Liver (tissue), 3 donors: ENCODE measurements at regions not wholly inside any gene's neighbourhood (a gene's known extent, or its start where the extent isn't known, plus 50 kb on each side); places are given as distances from the start of the nearest gene placed in this dataset.

Source experiments
- CTCF ChIP-seq: fragments of 150-350 bp; IDR thresholded peaks from 2 replicates; pipeline ENCODE4 v1.5.1; 2017; ENCODE audit warnings: improper control_type of control experiment, low read depth, low read length; ENCODE audit not compliant: missing input control
- EGR1 ChIP-seq, 2 donors: IDR thresholded peaks; 2 replicates each; pipeline ENCODE4 v1.6.1; 2016 to 2018; ENCODE audit warnings: antibody characterized with exemption in 2 of 2, low read depth in 2 of 2
- FOXA1 ChIP-seq: IDR thresholded peaks from 2 replicates; pipeline ENCODE4 v1.6.1; 2016; ENCODE audit warnings: antibody characterized with exemption
- FOXA2 ChIP-seq: IDR thresholded peaks from 2 replicates; pipeline ENCODE4 v1.6.1; 2016; ENCODE audit warnings: antibody characterized with exemption
- GABPA ChIP-seq, 2 donors: IDR thresholded peaks in 1 of 2; conservative IDR thresholded peaks in 1 of 2; 2 replicates each; pipeline ENCODE4 v1.6.1; 2016; ENCODE audit warnings: antibody characterized with exemption in 2 of 2, mild to moderate bottlenecking in 1 of 2, moderate library complexity in 1 of 2
- RAD21 ChIP-seq, 2 donors: IDR thresholded peaks; 2 replicates each; pipeline ENCODE4 v1.6.1; 2016; ENCODE audit warnings: antibody characterized with exemption in 2 of 2, mild to moderate bottlenecking in 2 of 2
- REST ChIP-seq: IDR thresholded peaks from 2 replicates; pipeline ENCODE4 v1.6.1; 2016; ENCODE audit warnings: antibody characterized with exemption, mild to moderate bottlenecking
- TAF1 ChIP-seq: conservative IDR thresholded peaks from 2 replicates; pipeline ENCODE4 v1.6.1; 2016; ENCODE audit warnings: antibody characterized with exemption, mild to moderate bottlenecking
- YY1 ChIP-seq: IDR thresholded peaks from 2 replicates; pipeline ENCODE4 v1.6.1; 2016; ENCODE audit warnings: antibody characterized with exemption, mild to moderate bottlenecking
- ZBTB33 ChIP-seq: IDR thresholded peaks from 2 replicates; pipeline ENCODE4 v1.6.1; 2016; ENCODE audit warnings: antibody characterized with exemption
- donor health status: healthy.
- donor health status: healthy.

- TF ChIP-seq GABPA (IDR thresholded peaks at IDR 0.05 in 1 of 2, conservative IDR thresholded peaks at IDR 0.05 in 1 of 2) (no peak), CTCF (no peak), RAD21 (IDR thresholded peaks at IDR 0.05) (no peak), ZBTB33 (no peak), YY1 (no peak), REST (no peak), FOXA1 (no peak), EGR1 (IDR thresholded peaks at IDR 0.05; ENCODE audit: low read depth in 2 of 2) (no peak), TAF1 (no peak), FOXA2 (no peak)
Observed at GRCh38 chr20:3316136-3316535, 77.1 kb upstream of the SLC4A11 start.
